PC-9 (cell line): ENCODE measurements at regions not wholly inside any gene's neighbourhood (a gene's known extent, or its start where the extent isn't known, plus 50 kb on each side); places are given as distances from the start of the nearest gene placed in this dataset.

Experiments
- BruUV-seq: library from RNA; stranded (reverse); fragments of 400-500 nt; replicated peaks from 2 replicates; lab custom pipeline; 2021; lab: Mats Ljungman, UMichigan
- CTCF ChIA-PET: fragments of 300-600 bp; sonication (Branson Sonifier 250); formaldehyde crosslinking; loops from one replicate; lab custom pipeline; 2022; ENCODE audit warnings: antibody characterized with exemption; lab: Charles Lee
- POLR2A ChIA-PET: fragments of 300-600 bp; sonication (Branson Sonifier 250); formaldehyde crosslinking; loops from one replicate; lab custom pipeline; 2022; ENCODE audit warnings: antibody characterized with exemption; ENCODE audit not compliant: unreplicated experiment; lab: Charles Lee
- DNase-seq, 2 experiments: peaks; one replicate each; pipeline versions ENCODE4 v3.0.0 to v3.0.0-alpha.2; 2015 to 2022; ENCODE audit warnings: mixed read lengths in 1 of 2
- H2AFZ ChIP-seq: fragments of 200-600 bp; sonication (generic); 2 replicates; pipeline ENCODE4 v1.8.1; 2017; ENCODE audit warnings: antibody characterized with exemption
- H3F3A ChIP-seq: fragments of 200-600 bp; sonication (generic); 2 replicates; pipeline ENCODE4 v1.8.1; 2017; ENCODE audit warnings: antibody characterized with exemption, mild to moderate bottlenecking, low read depth; ENCODE audit not compliant: insufficient read depth
- H3K27ac ChIP-seq: fragments of 200-600 bp; sonication (generic); 2 replicates; pipeline ENCODE4 v1.6.1; 2016; ENCODE audit warnings: mixed run types
- H3K27me3 ChIP-seq: fragments of 200-600 bp; sonication (generic); 2 replicates; pipeline ENCODE4 v1.6.1; 2016; ENCODE audit warnings: low read depth, mixed run types; ENCODE audit not compliant: insufficient read depth
- H3K36me3 ChIP-seq: fragments of 200-600 bp; sonication (generic); 2 replicates; pipeline ENCODE4 v1.6.1; 2016; ENCODE audit warnings: low read depth, mixed run types
- H3K4me1 ChIP-seq: fragments of 200-600 bp; sonication (generic); replicated peaks from 2 replicates; pipeline ENCODE4 v1.6.1; 2016; ENCODE audit warnings: mixed run types; ENCODE audit not compliant: insufficient read depth
- H3K4me2 ChIP-seq: fragments of 200-600 bp; sonication (generic); 2 replicates; pipeline ENCODE4 v1.6.1; 2017; ENCODE audit warnings: mixed run types
- H3K4me3 ChIP-seq: fragments of 200-600 bp; sonication (generic); 2 replicates; pipeline ENCODE4 v1.6.1; 2016; ENCODE audit warnings: mixed run types
- H3K79me2 ChIP-seq: fragments of 200-600 bp; sonication (generic); 2 replicates; pipeline ENCODE4 v1.6.1; 2017; ENCODE audit warnings: low read depth, mixed run types
- H3K9me2 ChIP-seq: fragments of 200-600 bp; sonication (generic); 2 replicates; pipeline ENCODE4 v1.8.1; 2017; ENCODE audit warnings: mild to moderate bottlenecking; ENCODE audit not compliant: insufficient read depth
- H3K9me3 ChIP-seq: fragments of 200-600 bp; sonication (generic); 2 replicates; pipeline ENCODE4 v1.8.1; 2016; ENCODE audit warnings: low read depth; ENCODE audit not compliant: insufficient read depth
- H4K20me1 ChIP-seq: fragments of 200-600 bp; sonication (generic); 2 replicates; pipeline ENCODE4 v1.8.1; 2017; ENCODE audit not compliant: insufficient read depth
- CTCF ChIP-seq: fragments of 200-600 bp; sonication (generic); conservative IDR thresholded peaks from 2 replicates; pipeline ENCODE4 v1.6.1; 2017; ENCODE audit warnings: mixed run types, antibody characterized with exemption, mild to moderate bottlenecking, moderate library complexity
- EZH2 ChIP-seq: fragments of 200-600 bp; sonication (generic); IDR thresholded peaks from 2 replicates; pipeline ENCODE4 v1.8.0; 2017; ENCODE audit warnings: antibody characterized with exemption, low read depth
- intact Hi-C: fragments of 100-400 bp; cut with micrococcal nuclease; formaldehyde crosslinking; loops from one replicate; pipeline ENCODE4 v1.10.0; 2022; ENCODE audit not compliant: unreplicated experiment

DNA sequence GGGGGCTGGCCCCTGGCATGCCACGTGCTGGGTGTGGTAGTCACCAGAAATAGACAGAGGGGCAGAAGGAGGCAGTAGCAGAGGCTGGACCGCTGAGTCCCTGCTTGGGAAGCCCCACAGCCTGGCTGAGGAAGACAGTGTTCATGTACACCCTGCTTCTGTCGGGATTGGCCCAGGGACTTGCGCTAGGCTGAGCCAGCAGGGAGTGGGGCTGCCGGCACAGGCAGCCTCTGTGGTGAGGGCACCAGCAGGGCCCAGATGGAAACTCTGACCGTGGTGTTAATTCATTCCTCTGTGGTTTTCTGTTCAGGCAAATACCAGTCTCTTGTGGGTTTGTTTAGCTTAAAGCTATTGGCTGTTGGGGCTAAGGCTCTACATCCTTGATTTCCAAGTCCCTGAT lies 108.6 kb upstream of the RAD23B start:
- no TSS peak for BruUV-seq
- no peaks in the 10 kb centered on the region for H4K20me1 ChIP-seq
- H3K36me3 ChIP-seq = no peaks in the 10 kb centered on the region
- no peaks in the 10 kb centered on the region; the same call in 1 of the 2 replicates for H3K9me2 ChIP-seq
- H3K4me2 ChIP-seq = no peak overlapping the region
- CTCF ChIA-PET = interaction anchor here (0.6 kb wide), 1 partner anchor 167 kb away, joined by 3 read pairs; no protein-coding TSS in a partner anchor
- no peaks in the 10 kb centered on the region for H3K27me3 ChIP-seq
- no peak overlapping the region for H2AFZ ChIP-seq
- H3F3A ChIP-seq = no peaks in the 10 kb centered on the region
- H3K4me1 ChIP-seq = no peaks in the 10 kb centered on the region; the same call in 1 of the 2 replicates
- H3K27ac ChIP-seq = no peak overlapping the region
- TF ChIP-seq EZH2 = no peak
- intact Hi-C loops = loop anchor here (5.0 kb wide), 2 partner anchors 108 to 123 kb away; partner anchors contain the start of gene RAD23B
- H3K4me3 ChIP-seq = no peak overlapping the region
- POLR2A ChIA-PET = no interaction called here
- no peaks in the 10 kb centered on the region for H3K79me2 ChIP-seq
- H3K9me3 ChIP-seq = no peaks in the 10 kb centered on the region
- no peak for DNase-seq

GRCh38 chr9:107175041-107175440 lies 108.0 kb upstream of the RAD23B start:
- Histone ChIP-seq H4K20me1 (no peaks in the 10 kb centered on the region), H3K27me3 (no peaks in the 10 kb centered on the region), H3K4me3 (no peak overlapping the region), H3K36me3 (no peaks in the 10 kb centered on the region), H3F3A (no peaks in the 10 kb centered on the region), H3K9me2 (no peaks in the 10 kb centered on the region), H3K27ac (no peak overlapping the region), H3K4me2 (no peak overlapping the region), H3K9me3 (no peaks in the 10 kb centered on the region), H3K4me1 (no peaks in the 10 kb centered on the region; the same call in 1 of the 2 replicates), H3K79me2 (no peaks in the 10 kb centered on the region), H2AFZ (no peak overlapping the region)
- ChIA-PET POLR2A (no interaction called here), CTCF (interaction anchor here (0.6 kb wide), 1 partner anchor 166 kb away, joined by 3 read pairs; no protein-coding TSS in a partner anchor)
- DNase-seq = no peak
- TF ChIP-seq CTCF (no peak), EZH2 (no peak)
- BruUV-seq = no TSS peak
- intact Hi-C loops = no loop called here

DNA sequence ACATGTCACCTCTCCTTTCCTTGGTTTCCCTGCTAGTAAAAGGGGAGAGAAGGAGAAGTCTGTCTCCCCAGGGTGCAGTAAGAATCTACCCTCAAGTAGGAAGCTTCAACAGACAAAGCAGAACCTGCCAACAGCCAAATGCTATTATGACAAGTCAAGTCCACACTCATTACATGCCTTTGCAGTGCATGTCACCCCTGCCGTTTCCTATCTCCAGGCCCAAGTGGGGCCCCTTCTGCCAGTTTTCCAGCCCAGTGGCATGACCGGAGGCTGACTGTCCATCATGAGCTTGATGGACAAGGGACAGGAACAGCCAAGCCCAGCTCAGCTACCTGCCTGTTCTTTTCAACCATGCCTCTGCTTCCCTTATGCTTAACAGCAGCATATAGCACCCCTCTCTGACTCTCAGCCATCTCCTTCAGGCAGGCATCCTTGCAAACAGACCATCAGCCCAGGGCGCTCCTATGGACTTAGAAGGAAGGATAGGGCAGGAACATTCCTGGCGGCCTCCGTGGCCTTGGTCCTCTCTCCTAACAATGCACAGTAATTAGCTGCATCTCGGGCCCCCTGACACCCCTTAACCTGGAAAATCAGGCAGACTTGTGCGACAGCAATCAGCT lies 107.2 kb upstream of the RAD23B start:
- H3K4me1 ChIP-seq = no peaks in the 10 kb centered on the region; the same call in 1 of the 2 replicates
- BruUV-seq = no TSS peak
- no peak overlapping the region for H2AFZ ChIP-seq
- no peak overlapping the region for H3K27ac ChIP-seq
- ChIA-PET CTCF (interaction anchor here (0.6 kb wide), 1 partner anchor 165 kb away, joined by 3 read pairs; no protein-coding TSS in a partner anchor), POLR2A (no interaction called here)
- DNase-seq = no peak
- TF ChIP-seq CTCF (no peak), EZH2 (no peak)
- no peaks in the 10 kb centered on the region for H3K9me2 ChIP-seq
- H3K4me2 ChIP-seq = no peak overlapping the region
- H3K4me3 ChIP-seq = no peak overlapping the region
- H3K36me3 ChIP-seq = no peaks in the 10 kb centered on the region
- H3F3A ChIP-seq = no peaks in the 10 kb centered on the region
- no peaks in the 10 kb centered on the region for H3K79me2 ChIP-seq
- intact Hi-C loops = no loop called here
- no peaks in the 10 kb centered on the region for H3K27me3 ChIP-seq
- no peaks in the 10 kb centered on the region for H4K20me1 ChIP-seq
- no peaks in the 10 kb centered on the region for H3K9me3 ChIP-seq
